Stimulated activated CD4-positive, alpha-beta T cell treated with anti-CD3 and anti-CD28 coated beads, Interleukin-1b, Interleukin-23, amount 100 ng/mL, for 48 hours (primary cell): ENCODE measurements at regions not wholly inside any gene's neighbourhood (a gene's known extent, or its start where the extent isn't known, plus 50 kb on each side); places are given as distances from the start of the nearest gene placed in this dataset.

Experiments used
- DNase-seq: peaks from one replicate; pipeline ENCODE4 v3.0.0-alpha.2; 2020

GRCh38 chr3:189563853-189564563 is 67.2 kb upstream of the TP63 start:
- peak; percentile 46 for DNase-seq

DNA sequence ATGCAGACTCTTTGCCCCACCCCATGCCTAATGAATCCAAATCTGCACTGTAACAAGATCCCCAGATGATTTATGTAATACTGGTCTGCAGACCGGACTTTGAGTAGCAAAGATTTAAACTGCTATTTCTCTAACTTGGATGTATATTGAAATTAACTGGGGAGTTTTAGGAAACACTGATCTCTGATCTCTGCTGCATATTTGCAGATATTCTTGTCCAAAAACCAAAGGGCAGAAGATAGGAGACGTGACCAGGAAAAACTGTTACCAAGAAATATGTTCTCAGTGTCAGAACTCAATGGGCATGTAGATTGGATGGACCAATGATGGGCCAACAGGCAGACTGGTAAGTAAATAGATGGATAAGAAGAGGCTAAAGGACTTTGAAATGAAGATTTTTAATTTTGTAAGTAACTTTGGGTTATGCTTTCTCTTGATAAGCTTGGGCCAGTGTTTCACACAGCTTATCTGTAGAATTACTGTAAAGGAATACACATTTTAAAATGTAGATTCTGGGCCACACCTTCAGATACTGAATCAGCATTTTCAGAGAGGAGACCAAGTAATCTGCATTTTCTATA is 64.5 kb upstream of the TP63 start:
- no peak for DNase-seq

DNA sequence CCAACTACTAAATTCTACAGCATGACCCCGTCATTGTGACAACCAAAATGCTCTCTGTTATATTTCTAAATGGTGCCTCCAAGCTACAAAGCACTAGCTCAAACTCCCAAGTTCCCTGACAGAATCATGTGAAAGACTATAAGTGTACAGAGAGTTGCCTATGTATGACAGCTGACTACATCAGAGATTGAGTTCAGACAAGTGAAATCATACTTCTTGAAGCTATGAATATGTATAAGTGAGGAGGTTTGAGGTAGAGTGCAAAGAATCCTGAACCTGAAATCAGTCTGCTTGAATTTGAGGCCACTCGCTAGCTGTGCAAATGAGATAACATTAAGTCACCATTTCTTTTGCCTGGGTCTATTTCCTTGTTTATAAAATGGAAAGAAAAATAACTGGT is 63.9 kb upstream of the TP63 start:
- DNase-seq, result no peak

DNA sequence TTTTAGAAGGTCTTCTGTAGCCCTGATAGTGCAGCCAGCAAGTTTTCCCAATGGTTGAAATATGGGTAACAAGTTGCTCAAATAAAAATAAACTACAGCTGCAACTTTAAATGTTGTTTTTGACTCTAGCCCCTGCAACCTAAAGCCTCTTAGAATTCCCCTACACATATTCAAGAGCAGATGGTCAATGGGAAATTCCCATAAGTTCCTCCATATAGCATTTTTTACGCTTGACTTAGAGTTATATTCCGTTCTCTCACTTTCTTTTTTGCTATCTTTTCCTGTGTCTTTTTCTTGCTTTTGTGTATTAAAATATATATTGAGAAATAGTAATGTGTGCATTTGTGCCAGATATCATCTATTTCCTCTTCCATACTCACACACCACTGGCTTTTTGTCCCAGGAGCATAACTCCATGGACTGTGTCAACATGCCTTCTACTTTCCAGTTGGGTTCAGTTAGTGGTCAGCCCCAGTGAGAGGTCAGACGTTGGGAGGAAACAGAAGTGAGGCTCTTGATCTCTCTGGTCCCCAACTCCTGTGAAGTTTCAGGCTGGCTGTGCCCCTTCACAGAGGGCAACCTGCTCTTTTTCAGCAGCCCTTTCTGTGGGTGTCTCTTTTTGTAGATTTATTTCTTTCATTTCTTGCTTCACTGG is 63.3 kb upstream of the TP63 start:
- no peak for DNase-seq

DNA sequence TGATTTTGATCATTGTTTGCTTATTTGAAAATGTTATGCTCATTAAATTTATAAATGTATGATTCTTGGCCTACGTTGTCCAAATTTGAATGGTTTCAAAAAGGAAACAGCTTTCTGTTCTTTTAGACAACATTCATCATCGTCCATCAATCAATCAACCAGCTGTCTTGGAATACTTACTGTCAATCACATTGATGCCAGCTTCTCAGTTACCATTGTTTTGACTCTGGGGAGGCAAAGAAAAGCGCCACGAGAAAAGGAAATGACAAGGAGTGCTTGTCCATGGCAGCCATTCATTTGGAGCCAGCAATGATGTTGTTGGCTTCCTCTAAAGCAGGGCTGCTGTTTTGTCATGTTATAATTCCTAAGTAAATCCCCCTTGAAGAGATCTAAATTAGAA is 62.2 kb upstream of the TP63 start:
- no peak for DNase-seq

DNA sequence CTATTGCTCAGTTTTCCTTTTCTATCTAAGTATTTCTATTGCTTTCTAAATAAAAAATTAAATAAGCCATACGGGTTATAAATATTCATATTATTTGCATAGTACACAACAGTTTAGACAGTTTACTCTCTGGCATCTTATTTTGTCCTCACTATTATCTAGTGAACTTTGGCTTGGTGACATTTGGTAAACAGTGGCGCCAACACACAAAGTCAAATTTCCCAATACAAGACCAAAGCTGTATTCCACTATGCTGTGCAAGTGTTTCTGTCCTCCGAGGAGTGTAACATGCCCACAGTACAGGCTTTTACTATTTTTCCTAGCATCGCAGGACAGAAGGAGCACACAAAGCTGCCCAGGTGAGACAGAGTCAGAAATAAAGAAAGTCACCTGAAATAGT is 61.7 kb upstream of the TP63 start:
- no peak for DNase-seq

DNA sequence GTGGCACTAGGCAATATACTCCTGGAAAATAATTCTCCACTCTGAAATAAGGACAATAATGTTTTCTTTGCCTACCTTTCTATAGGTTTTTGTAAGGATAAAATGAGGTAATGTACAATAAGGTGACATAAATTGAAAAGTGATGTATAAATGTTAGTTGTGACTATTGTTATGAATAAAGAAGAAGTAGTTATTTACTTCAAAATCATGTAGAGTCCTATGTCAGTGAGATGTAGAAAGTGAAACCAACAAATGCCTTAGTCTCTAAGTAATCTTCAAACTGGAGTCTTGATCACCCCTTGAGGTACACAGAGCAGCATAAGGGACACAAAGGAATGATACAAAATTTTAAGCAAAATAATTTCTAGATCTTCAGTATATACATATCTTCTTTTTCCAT is 60.3 kb upstream of the TP63 start:
- DNase-seq, result no peak

DNA sequence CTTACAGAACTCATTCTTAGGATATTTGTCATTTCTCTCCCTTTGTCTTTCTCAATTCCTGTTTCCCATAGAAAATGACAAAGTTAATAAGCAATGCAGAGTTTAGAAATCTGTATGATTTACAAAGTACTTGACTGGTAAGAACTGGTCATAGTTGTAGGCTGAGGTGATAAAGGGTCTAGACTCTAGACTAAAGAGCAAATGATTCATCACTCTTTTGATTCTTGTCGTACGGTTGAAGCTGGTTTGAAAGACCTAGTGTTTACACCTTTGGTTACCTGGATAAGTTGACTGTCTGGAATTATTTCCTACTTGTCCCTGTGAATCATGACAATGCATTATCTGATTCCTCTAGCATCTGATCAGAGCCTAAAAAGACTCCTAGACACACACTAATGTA is 58.9 kb upstream of the TP63 start:
- no peak for DNase-seq

GRCh38 chr3:189573004-189573403 is 58.2 kb upstream of the TP63 start:
- DNase-seq, result no peak

DNA sequence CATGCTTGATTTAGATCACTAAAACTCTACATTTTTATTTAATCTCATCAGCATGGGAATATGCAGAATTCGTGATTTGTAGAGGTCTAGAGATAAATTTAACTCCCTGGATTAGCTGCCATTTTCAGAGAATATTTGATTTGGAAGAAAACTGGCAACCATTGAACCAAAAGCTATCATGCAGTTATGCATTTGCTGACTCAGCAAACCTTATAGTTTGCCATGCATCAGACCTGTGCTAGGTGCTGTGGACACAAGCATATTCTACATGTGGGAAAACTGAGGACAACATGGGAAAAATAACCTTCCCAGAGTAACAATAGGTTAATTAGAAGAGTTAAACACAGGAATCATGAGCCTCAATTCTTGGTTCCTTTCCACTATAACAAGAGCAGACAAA is 54.7 kb upstream of the TP63 start:
- DNase-seq, result no peak

DNA sequence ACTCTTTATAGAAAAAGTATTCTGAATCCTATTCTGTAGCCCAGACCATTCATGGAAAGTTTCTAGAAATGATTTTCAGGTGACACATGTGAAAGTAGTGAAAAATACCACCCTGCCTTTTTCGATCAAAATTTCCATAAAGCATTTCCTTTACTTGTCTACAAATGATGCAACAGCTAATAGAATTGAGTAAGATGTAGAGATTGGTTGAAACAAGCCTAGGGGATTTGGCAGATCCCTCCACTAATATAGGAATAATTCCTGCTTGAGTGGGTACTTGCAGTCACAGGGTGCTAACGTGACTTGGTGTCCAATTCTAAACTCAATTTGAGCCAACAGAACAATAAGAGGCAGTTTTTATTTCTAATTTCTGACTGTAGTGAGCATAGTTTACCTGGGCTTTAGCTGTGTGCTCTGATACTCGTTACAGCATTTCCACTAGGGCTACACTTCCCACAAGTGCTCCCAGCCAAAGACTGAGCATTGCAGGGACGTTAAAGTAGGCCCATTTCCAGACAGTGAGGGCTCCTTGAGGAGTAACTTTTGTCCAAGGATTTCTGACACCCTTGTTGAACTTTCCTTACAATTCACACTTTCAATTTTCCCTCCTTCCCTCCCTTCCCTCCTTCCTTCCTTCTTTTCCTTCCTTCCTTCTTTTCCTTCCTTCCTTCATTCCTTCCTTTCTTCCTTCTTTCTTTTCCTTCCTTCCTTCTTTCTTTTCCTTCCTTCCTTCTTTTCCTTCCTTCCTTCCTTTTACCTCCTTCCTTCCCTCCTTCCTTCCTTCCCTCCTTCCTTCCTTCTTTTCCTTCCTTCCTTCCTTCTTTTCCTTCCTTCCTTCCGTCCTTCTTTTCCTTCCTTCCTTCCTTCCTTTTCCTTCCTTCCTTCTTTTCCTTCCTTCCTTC is 53.9 kb upstream of the TP63 start:
- DNase-seq, result no peak

DNA sequence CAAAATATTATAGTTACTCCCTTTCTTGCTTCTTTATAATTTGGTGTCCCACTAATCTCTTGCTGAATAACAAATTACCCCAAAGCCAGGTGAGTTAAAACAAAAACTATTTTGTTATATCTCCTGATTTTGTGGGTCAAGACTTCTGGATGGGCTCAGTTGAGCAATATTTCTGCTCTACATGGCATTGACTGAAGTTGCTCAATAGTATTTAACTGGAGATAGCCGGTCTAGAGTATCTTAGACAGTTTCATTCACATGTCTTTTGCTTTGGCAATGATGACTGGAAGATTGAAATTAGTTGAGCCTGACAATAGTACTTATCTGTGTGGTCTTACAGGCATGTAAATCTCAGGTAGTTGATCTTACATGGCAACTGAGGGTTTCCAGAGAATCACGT is 51.0 kb upstream of the TP63 start:
- no peak for DNase-seq
